H1 (cell line): ENCODE measurements at regions not wholly inside any gene's neighbourhood (a gene's known extent, or its start where the extent isn't known, plus 50 kb on each side); places are given as distances from the start of the nearest gene placed in this dataset.

Experiments used
- CTCF ChIA-PET: fragments of 300-600 bp; sonication (Branson Sonifier 250); formaldehyde crosslinking; loops from one replicate; lab custom pipeline; 2021; ENCODE audit not compliant: partially characterized antibody; lab: Charles Lee
- POLR2A ChIA-PET: fragments of 300-600 bp; sonication (Branson Sonifier 250); formaldehyde crosslinking; loops from one replicate; lab custom pipeline; 2021; ENCODE audit warnings: inconsistent platforms; ENCODE audit not compliant: partially characterized antibody; lab: Charles Lee
- DNase-seq, 2 experiments: peaks; one replicate each; pipeline versions ENCODE4 v3.0.0 to v3.0.0-alpha.2; 2010 to 2022; ENCODE audit warnings: low spot score in 2 of 2, low read depth in 1 of 2, mixed read lengths in 1 of 2
- FAIRE-seq: peaks from 2 replicates; lab custom pipeline; 2011; peaks lifted over from hg19 to GRCh38; lab: Jason Lieb, UNC
- H2AFZ ChIP-seq: 2 replicates; pipeline ENCODE4 v1.8.1; 2012; ENCODE audit warnings: low read length, inconsistent platforms
- H2AK5ac ChIP-seq: 2 replicates; pipeline ENCODE4 v1.6.1; 2013; ENCODE audit warnings: low read depth, low read length
- H2BK120ac ChIP-seq: replicated peaks from 2 replicates; pipeline ENCODE3; 2013; ENCODE audit warnings: low read depth, low read length, inconsistent platforms
- H2BK12ac ChIP-seq: 2 replicates; pipeline ENCODE4 v1.6.1; 2013; ENCODE audit warnings: low read depth, low read length
- H2BK15ac ChIP-seq: 2 replicates; pipeline ENCODE4 v1.6.1; 2013; ENCODE audit warnings: low read length
- H2BK20ac ChIP-seq: 2 replicates; pipeline ENCODE4 v1.6.1; 2013; ENCODE audit warnings: low read length
- H2BK5ac ChIP-seq: 2 replicates; pipeline ENCODE4 v1.6.1; 2013; ENCODE audit warnings: low read depth, low read length
- H3K14ac ChIP-seq: 2 replicates; pipeline ENCODE4 v1.6.1; 2013; ENCODE audit warnings: inconsistent platforms; ENCODE audit not compliant: insufficient read length
- H3K18ac ChIP-seq: 2 replicates; pipeline ENCODE4 v1.6.1; 2013; ENCODE audit warnings: low read length; ENCODE audit errors: extremely low read depth
- H3K23ac ChIP-seq: 2 replicates; pipeline ENCODE4 v1.6.1; 2013; ENCODE audit warnings: inconsistent platforms; ENCODE audit not compliant: insufficient read length
- H3K23me2 ChIP-seq: 2 replicates; pipeline ENCODE4 v1.6.1; 2013; ENCODE audit warnings: low read depth, low read length
- H3K27ac ChIP-seq: 2 replicates; pipeline ENCODE4 v1.6.1; 2011; ENCODE audit warnings: low read depth, low read length, inconsistent platforms
- H3K27me3 ChIP-seq, 4 experiments: replicated peaks in 1 of 4; 1 replicate in 1 of 4; 2 replicates in 3 of 4; pipeline versions ENCODE4 v1.6.1 to v1.8.1; 2011 to 2013; ENCODE audit warnings: low read length in 3 of 4, mild to moderate bottlenecking in 3 of 4, inconsistent platforms in 2 of 4, mixed read lengths in 2 of 4, moderate library complexity in 1 of 4; ENCODE audit not compliant: control insufficient read depth in 3 of 4, insufficient read depth in 3 of 4; ENCODE audit errors: extremely low read depth in 1 of 4
- H3K36me3 ChIP-seq, 4 experiments: 2 replicates each; pipeline versions ENCODE4 v1.6.1 to v1.8.1; 2011 to 2013; ENCODE audit warnings: mild to moderate bottlenecking in 4 of 4, low read length in 3 of 4, moderate library complexity in 2 of 4, control low read depth in 1 of 4, inconsistent platforms in 1 of 4; ENCODE audit not compliant: insufficient read depth in 4 of 4, control insufficient read depth in 2 of 4
- H3K4ac ChIP-seq: replicated peaks from 2 replicates; pipeline ENCODE3; 2013; ENCODE audit warnings: low read length, low read depth, mixed read lengths, inconsistent platforms; ENCODE audit not compliant: insufficient read length
- H3K4me1 ChIP-seq, 4 experiments: replicated peaks in 1 of 4; 1 replicate in 1 of 4; 2 replicates in 3 of 4; pipeline versions ENCODE4 v1.6.1 to v1.8.1; 2011 to 2013; ENCODE audit warnings: low read length in 3 of 4, inconsistent platforms in 2 of 4, mixed read lengths in 1 of 4; ENCODE audit not compliant: insufficient read depth in 4 of 4, control insufficient read depth in 3 of 4
- H3K4me2 ChIP-seq, 2 experiments: 2 replicates each; pipeline versions ENCODE4 v1.6.1 to v1.8.1; 2011 to 2013; ENCODE audit warnings: low read depth in 2 of 2, low read length in 2 of 2, control low read depth in 1 of 2, inconsistent platforms in 1 of 2, mild to moderate bottlenecking in 1 of 2; ENCODE audit not compliant: insufficient read depth in 1 of 2
- H3K4me3 ChIP-seq, 4 experiments: fragments of 200-600, 300-600 bp in 1 of 4; sonication (generic), shearing (Covaris generic), sonication (Bioruptor Twin) in 1 of 4; 2 replicates each; pipeline versions ENCODE4 v1.5.1 to v1.8.1; 2011 to 2016; ENCODE audit warnings: low read length in 4 of 4, low read depth in 3 of 4, control low read depth in 2 of 4, inconsistent platforms in 2 of 4, mild to moderate bottlenecking in 2 of 4, mixed read lengths in 1 of 4, moderate library complexity in 1 of 4; ENCODE audit not compliant: insufficient read depth in 2 of 4; ENCODE audit errors: extremely low read depth in 1 of 4
- H3K56ac ChIP-seq: replicated peaks from 2 replicates; pipeline ENCODE3; 2013; ENCODE audit warnings: low read depth, mild to moderate bottlenecking, mixed read lengths, low read length, inconsistent platforms; ENCODE audit not compliant: insufficient read length
- H3K79me1 ChIP-seq: 2 replicates; pipeline ENCODE4 v1.6.1; 2013; ENCODE audit warnings: low read depth, low read length, control low read depth
- H3K79me2 ChIP-seq, 2 experiments: 2 replicates each; pipeline versions ENCODE4 v1.6.1 to v1.8.1; 2012 to 2013; ENCODE audit warnings: low read length in 2 of 2, mild to moderate bottlenecking in 2 of 2, inconsistent platforms in 1 of 2; ENCODE audit not compliant: insufficient read depth in 2 of 2, control insufficient read depth in 1 of 2
- H3K9ac ChIP-seq, 4 experiments: replicated peaks in 1 of 4; 1 replicate in 1 of 4; 2 replicates in 3 of 4; pipeline versions ENCODE4 v1.6.1 to v1.8.1; 2011 to 2013; ENCODE audit warnings: low read depth in 3 of 4, low read length in 3 of 4, control low read depth in 2 of 4, mild to moderate bottlenecking in 2 of 4, moderate library complexity in 2 of 4, inconsistent platforms in 1 of 4; ENCODE audit errors: extremely low read depth in 1 of 4
- H3K9me3 ChIP-seq, 2 experiments: 2 replicates each; pipeline versions ENCODE4 v1.6.1 to v1.8.1; 2012 to 2013; ENCODE audit warnings: mild to moderate bottlenecking in 2 of 2, moderate library complexity in 2 of 2, control low read depth in 1 of 2, inconsistent platforms in 1 of 2, low read depth in 1 of 2, low read length in 1 of 2, mixed read lengths in 1 of 2; ENCODE audit not compliant: insufficient read depth in 2 of 2
- H4K20me1 ChIP-seq, 2 experiments: replicated peaks in 1 of 2; 2 replicates each; pipeline versions ENCODE3 to v1.8.1; 2011 to 2013; ENCODE audit warnings: inconsistent platforms in 2 of 2, low read length in 2 of 2, mild to moderate bottlenecking in 1 of 2; ENCODE audit not compliant: insufficient read depth in 2 of 2, control insufficient read depth in 1 of 2
- H4K5ac ChIP-seq: 2 replicates; pipeline ENCODE4 v1.6.1; 2013; ENCODE audit warnings: low read length, low read depth, mixed read lengths, inconsistent platforms; ENCODE audit not compliant: insufficient read length
- H4K8ac ChIP-seq: 2 replicates; pipeline ENCODE4 v1.8.0; 2013; ENCODE audit warnings: mild to moderate bottlenecking, moderate library complexity, low read length, inconsistent platforms; ENCODE audit not compliant: insufficient read depth; ENCODE audit errors: extremely low read depth
- H4K91ac ChIP-seq: replicated peaks from 2 replicates; pipeline ENCODE3; 2013; ENCODE audit warnings: low read length, mixed read lengths, inconsistent platforms; ENCODE audit not compliant: insufficient read length
- ATF2 ChIP-seq: IDR thresholded peaks from 2 replicates; pipeline ENCODE4 v1.6.1; 2012; ENCODE audit warnings: low read length, inconsistent platforms
- MAFK ChIP-seq: IDR thresholded peaks from 2 replicates; pipeline ENCODE4 v1.6.1; 2012; ENCODE audit warnings: low read depth, mild to moderate bottlenecking, improper control_type of control experiment, low read length
- RNF2 ChIP-seq: fragments of 200-900, 300-1000 bp; sonication (generic); IDR thresholded peaks from 2 replicates; pipeline ENCODE4 v1.7.1; 2016; ENCODE audit warnings: borderline replicate concordance, low read depth, mild to moderate bottlenecking, antibody characterized with exemption, low read length; ENCODE audit not compliant: poor library complexity, severe bottlenecking; ENCODE audit errors: missing control alignments
- WGBS, 2 experiments: shearing (Covaris generic) in 1 of 2; methylation state at CpG; one replicate each; pipeline versions ENCODE4 v1.1.6 to v1.1.7; 2013 to 2015; ENCODE audit warnings: low lambda C conversion rate in 2 of 2, mixed read lengths in 2 of 2, inconsistent platforms in 1 of 2, low coverage in 1 of 2, missing lambda C conversion rate in 1 of 2; ENCODE audit not compliant: insufficient replicate concordance in 2 of 2, insufficient coverage in 1 of 2, insufficient read length in 1 of 2; ENCODE audit errors: extremely low coverage in 1 of 2, missing lambda C conversion rate in 1 of 2; 5-methylcytosine and 5-hydroxymethylcytosine counted together

- CTCF ChIA-PET: no interaction called here
- no peaks in the 10 kb centered on the region for H3K9me3 ChIP-seq
- H3K18ac ChIP-seq: no peak overlapping the region
- H3K4ac ChIP-seq: no peak overlapping the region
- no peak overlapping the region for H2BK20ac ChIP-seq
- H3K23ac ChIP-seq: no peak overlapping the region
- no peaks in the 10 kb centered on the region for H3K27me3 ChIP-seq
- no peak overlapping the region for H4K5ac ChIP-seq
- H4K8ac ChIP-seq: no peak overlapping the region
- no peak overlapping the region for H2AFZ ChIP-seq
- no peak overlapping the region for H2AK5ac ChIP-seq
- H3K4me1 ChIP-seq: no peaks in the 10 kb centered on the region
- H2BK15ac ChIP-seq: no peak overlapping the region
- no peak overlapping the region for H3K56ac ChIP-seq
- no peaks in the 10 kb centered on the region for H4K20me1 ChIP-seq
- no peaks in the 10 kb centered on the region for H3K23me2 ChIP-seq
- no peak overlapping the region for H2BK5ac ChIP-seq
- TF ChIP-seq MAFK (no peak), RNF2 (no peak), ATF2 (no peak)
- TF ChIP-seq, all 59 proteins: peak for 0
- H2BK12ac ChIP-seq: no peak overlapping the region
- POLR2A ChIA-PET: no interaction called here
- H3K79me1 ChIP-seq: no peaks in the 10 kb centered on the region
- no peak overlapping the region for H3K4me2 ChIP-seq
- H3K79me2 ChIP-seq: no peaks in the 10 kb centered on the region
- no peak overlapping the region for H4K91ac ChIP-seq
- FAIRE-seq (no peak), DNase-seq (no peak)
- WGBS, 2 experiments: 96% methylated on average over 5 of the region's 5 CpGs; no CpG with 5 or more reads in 1 of the 2 experiments
- no peak overlapping the region for H3K14ac ChIP-seq
- H3K4me3 ChIP-seq: no peak overlapping the region
- no peak overlapping the region for H2BK120ac ChIP-seq
- H3K9ac ChIP-seq: no peak overlapping the region
- H3K36me3 ChIP-seq: no peaks in the 10 kb centered on the region
- no peak overlapping the region for H3K27ac ChIP-seq
These were observed 621.0 kb downstream of the ACTL7B start for GRCh38 chr9:108234811-108235210.
